ENCODE measurements at regions not wholly inside any gene's neighbourhood (a gene's known extent, or its start where the extent isn't known, plus 50 kb on each side); places are given as distances from the start of the nearest gene placed in this dataset.

- TF ChIP-seq HES1 (IDR thresholded peaks at IDR 0.05; ENCODE audit: low read depth), result no peak
These were observed 95.5 kb upstream of the LRATD1 start (continued) for GRCh38 chr2:14536976-14537375.

- ChIA-PET POLR2A (no interaction called here), CTCF (ENCODE audit: low intra/inter-chr PET ratio) (no interaction called here)
- Histone ChIP-seq H3K9me3 (replicated peaks; ENCODE audit: control insufficient read depth, insufficient read depth, low read depth, low read length) (no peaks in the 10 kb centered on the region; the same call in 1 of the 2 replicates), H2AFZ (ENCODE audit: low read depth, low read length) (no peak overlapping the region), H3K9ac (ENCODE audit: insufficient read depth in 1 of 2, low read depth in 2 of 2, low read length in 2 of 2) (no peak overlapping the region), H3K27ac (ENCODE audit: extremely low read depth, low read depth, low read length) (no peak overlapping the region), H3K4me2 (ENCODE audit: insufficient read depth, low read length) (no peak overlapping the region), H3K9me1 (ENCODE audit: control insufficient read depth, insufficient read depth, low read length) (no peaks in the 10 kb centered on the region), H3K4me3 (no peak overlapping the region), H3K36me3 (ENCODE audit: control insufficient read depth, insufficient read depth, low read length) (no peaks in the 10 kb centered on the region), H3K4me1 (replicated peaks in 1 of 2; ENCODE audit: control insufficient read depth in 2 of 2, insufficient read depth in 2 of 2, low read length in 2 of 2) (no peaks in the 10 kb centered on the region), H3K79me2 (ENCODE audit: control insufficient read depth, insufficient read depth, low read length) (no peaks in the 10 kb centered on the region), H3K27me3 (ENCODE audit: control insufficient read depth in 2 of 2, insufficient read depth in 2 of 2, low read length in 2 of 2) (no peaks in the 10 kb centered on the region), H4K20me1 (replicated peaks; ENCODE audit: control insufficient read depth, insufficient read depth, low read length) (no peaks in the 10 kb centered on the region)
- no peak for DNase-seq (ENCODE audit: extremely low read depth in 1 of 4, low spot score in 3 of 4)
- intact Hi-C loops (cut with micrococcal nuclease) (no loop called here), in situ Hi-C loops (cut with MboI) (no loop called here)
- BruUV-seq (replicated peaks), result no TSS peak
- no peak for FAIRE-seq
- ATAC-seq, result no peak
- 0% methylated on average over 1 of the region's 1 CpG for WGBS (ENCODE audit: insufficient coverage, low coverage, missing lambda C conversion rate)
- TF ChIP-seq, protein P1, sequence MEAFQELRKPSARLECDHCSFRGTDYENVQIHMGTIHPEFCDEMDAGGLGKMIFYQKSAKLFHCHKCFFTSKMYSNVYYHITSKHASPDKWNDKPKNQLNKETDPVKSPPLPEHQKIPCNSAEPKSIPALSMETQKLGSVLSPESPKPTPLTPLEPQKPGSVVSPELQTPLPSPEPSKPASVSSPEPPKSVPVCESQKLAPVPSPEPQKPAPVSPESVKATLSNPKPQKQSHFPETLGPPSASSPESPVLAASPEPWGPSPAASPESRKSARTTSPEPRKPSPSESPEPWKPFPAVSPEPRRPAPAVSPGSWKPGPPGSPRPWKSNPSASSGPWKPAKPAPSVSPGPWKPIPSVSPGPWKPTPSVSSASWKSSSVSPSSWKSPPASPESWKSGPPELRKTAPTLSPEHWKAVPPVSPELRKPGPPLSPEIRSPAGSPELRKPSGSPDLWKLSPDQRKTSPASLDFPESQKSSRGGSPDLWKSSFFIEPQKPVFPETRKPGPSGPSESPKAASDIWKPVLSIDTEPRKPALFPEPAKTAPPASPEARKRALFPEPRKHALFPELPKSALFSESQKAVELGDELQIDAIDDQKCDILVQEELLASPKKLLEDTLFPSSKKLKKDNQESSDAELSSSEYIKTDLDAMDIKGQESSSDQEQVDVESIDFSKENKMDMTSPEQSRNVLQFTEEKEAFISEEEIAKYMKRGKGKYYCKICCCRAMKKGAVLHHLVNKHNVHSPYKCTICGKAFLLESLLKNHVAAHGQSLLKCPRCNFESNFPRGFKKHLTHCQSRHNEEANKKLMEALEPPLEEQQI (IDR thresholded peaks at IDR 0.05), result no peak
- TF ChIP-seq ZNF316 (IDR thresholded peaks at IDR 0.05) (peak; percentile 30), IFI16 (CRISPR knock-in tag; IDR thresholded peaks at IDR 0.05) (no peak), MAFG (tag; conservative IDR thresholded peaks at IDR 0.05) (peak; percentile 23; the same call in 1 of the 2 replicates), MBD2 (IDR thresholded peaks at IDR 0.05; ENCODE audit: borderline replicate concordance, low read depth) (no peak), ZKSCAN8 (CRISPR knock-in tag; IDR thresholded peaks at IDR 0.05) (no peak), ZNF561 (CRISPR knock-in tag; conservative IDR thresholded peaks at IDR 0.05) (no peak), ZBTB1 (CRISPR knock-in tag; IDR thresholded peaks at IDR 0.05; ENCODE audit: borderline replicate concordance, low read depth) (no peak), MAFF (IDR thresholded peaks at IDR 0.05; ENCODE audit: low read length) (peak; percentile 30; the same call in 1 of the 2 replicates), ZNF507 (tag; conservative IDR thresholded peaks at IDR 0.05) (no peak), FOXJ2 (tag; IDR thresholded peaks at IDR 0.05) (no peak), ZNF197 (CRISPR knock-in tag; IDR thresholded peaks at IDR 0.05; ENCODE audit: low read depth) (no peak)
These were observed 92.5 kb upstream of the LRATD1 start for GRCh38 chr2:14540015-14540414.
